Stimulated activated CD8-positive, alpha-beta memory T cell treated with anti-CD3 and anti-CD28 coated beads, Interleukin-2, amount 100 ng/mL, for 48 hours (primary cell): ENCODE measurements at regions not wholly inside any gene's neighbourhood (a gene's known extent, or its start where the extent isn't known, plus 50 kb on each side); places are given as distances from the start of the nearest gene placed in this dataset.

ENCODE experiments used
- DNase-seq, 2 donors: peaks; one replicate each; pipeline ENCODE4 v3.0.0-alpha.2; 2020; ENCODE audit warnings: low read depth in 2 of 2

- DNase-seq, result no peak
Observed at GRCh38 chr18:5091741-5092140, 105.3 kb downstream of the AKAIN1 start.

GRCh38 chr18:5075297-5075696 is 121.8 kb downstream of the AKAIN1 start:
- no peak for DNase-seq

GRCh38 chr18:5073026-5073944 is 123.8 kb downstream of the AKAIN1 start:
- no peak for DNase-seq

DNA sequence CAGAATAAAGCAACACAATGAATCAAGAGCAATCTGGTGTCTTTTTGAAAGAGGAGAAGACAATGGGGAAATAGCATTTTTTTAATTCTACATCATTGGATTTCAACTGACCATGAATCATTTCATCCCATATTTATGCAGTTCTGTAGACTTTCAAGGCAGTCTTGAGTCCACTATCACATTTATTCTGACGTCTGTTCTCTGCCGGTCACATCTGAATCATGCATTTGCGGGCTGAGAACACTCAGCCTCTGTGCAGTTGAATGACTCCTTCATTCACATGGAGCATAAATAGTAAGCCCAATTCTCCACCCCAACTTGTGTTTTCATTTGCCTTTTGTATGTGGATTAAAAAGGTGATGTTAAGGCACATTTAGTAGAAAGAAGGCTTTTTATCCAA is 128.2 kb downstream of the AKAIN1 start:
- no peak for DNase-seq

GRCh38 chr18:5066380-5066977 is 130.6 kb downstream of the AKAIN1 start:
- peak in 1 of 2 donors; percentile 13 for DNase-seq

DNA sequence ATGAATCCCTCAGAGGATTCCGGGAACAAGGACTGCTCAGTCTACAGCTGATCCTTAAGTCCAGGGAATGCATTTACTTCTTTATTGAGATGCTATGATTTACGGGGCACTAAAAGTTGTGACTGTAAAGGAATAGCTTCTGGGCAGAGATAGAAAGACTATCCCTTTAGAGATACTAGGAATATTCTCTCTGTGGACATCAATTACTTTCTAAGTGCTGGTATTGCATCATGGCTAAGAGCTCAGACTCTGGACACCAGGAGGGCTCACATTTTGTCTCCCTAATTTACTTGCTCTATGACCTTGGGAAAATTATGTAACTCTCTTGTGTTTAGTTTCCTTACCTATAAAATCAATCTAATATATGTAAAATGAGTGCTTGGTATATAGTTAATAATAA is 131.4 kb downstream of the AKAIN1 start:
- DNase-seq, result no peak

GRCh38 chr18:5064841-5065370 is 132.2 kb downstream of the AKAIN1 start:
- no peak for DNase-seq

- DNase-seq, result no peak
Observed at GRCh38 chr18:5061785-5062184, 135.3 kb downstream of the AKAIN1 start.

DNA sequence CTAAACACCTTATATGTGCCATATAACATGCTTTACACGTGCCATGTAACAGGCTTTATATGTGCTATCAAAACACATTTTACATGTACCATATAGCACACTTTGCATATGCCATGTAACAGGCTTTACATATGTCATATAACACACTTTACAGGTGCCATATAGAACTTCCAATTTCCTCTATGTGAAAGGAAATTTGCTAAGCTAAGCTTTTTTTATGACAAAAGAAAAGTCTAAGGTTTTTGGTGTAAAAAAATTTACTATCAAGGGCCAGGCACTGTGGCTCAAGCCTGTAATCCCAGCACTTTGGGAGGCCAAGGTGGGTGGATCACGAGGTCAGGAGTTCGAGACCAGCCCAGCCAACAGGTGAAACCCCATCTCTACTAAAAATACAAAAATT is 136.5 kb downstream of the AKAIN1 start:
- no peak for DNase-seq

DNA sequence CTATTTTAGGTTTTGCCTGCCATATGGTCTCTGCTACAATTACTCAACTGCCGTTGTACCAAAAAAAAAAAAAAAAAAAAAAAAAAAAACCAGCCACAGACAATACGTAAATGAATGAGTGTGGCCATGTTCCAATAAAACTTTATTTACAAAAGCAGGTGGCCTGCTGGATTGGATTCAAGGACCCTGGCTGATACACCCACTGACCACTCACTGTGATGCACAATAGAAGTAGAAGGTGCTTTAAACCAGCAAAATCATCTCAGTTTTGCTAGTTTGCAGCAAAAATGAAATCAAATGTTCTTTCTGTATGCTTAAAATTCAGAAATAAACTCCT is 137.4 kb downstream of the AKAIN1 start:
- no peak for DNase-seq

GRCh38 chr18:5058768-5059695 is 138.0 kb downstream of the AKAIN1 start:
- DNase-seq, result no peak

DNA sequence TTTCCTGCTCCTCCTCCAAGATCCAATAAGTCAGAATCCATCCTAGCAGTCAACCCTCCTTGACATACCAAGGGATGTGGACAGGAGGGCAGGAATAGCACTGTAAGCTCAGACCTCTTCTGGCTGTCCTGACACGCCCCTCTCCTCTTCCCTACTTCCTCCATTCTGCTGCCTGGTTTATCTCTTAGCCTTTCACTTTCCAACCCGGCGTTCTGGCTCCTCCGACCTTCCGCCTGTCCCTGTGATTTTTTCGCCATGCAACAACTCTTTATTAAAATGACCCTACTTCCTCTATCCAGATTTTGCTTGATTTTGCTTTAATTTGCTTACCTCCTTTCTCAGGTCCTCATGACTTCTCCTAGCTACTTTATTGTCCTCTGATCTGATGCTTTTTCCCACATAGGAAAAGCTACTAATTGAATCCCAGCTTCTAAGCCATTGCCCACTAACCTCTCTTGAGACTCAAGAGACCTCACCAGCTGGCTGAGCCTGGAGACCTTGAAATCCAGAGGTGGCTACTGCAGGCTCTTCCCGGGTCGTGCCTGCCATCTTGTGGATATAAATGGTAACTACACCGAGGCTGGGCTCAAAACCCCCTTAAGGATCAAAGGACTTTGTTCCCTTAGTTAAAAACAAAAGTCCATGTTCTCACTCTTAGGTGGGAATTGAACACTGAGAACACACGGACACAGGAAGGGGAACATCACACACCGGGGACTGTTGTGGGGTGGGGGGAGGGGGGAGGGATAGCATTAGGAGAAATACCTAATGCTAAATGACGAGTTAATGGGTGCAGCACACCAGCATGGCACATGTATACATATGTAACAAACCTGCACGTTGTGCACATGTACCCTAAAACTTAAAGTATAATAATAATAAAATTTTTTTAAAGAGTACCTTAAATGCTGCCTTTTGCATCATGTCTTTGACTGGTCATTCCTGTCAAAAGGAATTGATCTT is 139.4 kb downstream of the AKAIN1 start:
- DNase-seq, result peak; percentile 13 to 37

GRCh38 chr18:5052491-5052890 is 144.6 kb downstream of the AKAIN1 start:
- no peak for DNase-seq

GRCh38 chr18:5051207-5051606 is 145.8 kb downstream of the AKAIN1 start:
- no peak for DNase-seq

DNA sequence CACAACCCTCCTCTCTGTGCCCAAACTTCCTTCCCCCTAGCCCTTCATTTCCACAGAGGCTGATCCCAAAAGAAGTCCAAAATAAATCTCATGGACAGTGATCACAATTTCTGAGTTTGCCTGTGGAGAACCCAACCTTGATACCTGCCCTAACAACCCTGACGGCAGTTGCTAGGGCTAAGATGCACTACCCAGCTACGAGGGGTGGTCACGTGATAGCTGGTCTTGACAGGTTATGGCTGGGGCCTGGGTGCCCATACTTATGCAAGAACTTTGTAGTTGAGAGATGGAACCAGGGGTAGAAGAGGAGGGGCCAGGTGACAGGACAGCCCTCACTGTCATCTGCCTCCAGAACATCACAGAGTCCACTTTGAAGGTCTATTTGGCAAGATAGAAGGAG is 147.9 kb downstream of the AKAIN1 start:
- no peak for DNase-seq

DNA sequence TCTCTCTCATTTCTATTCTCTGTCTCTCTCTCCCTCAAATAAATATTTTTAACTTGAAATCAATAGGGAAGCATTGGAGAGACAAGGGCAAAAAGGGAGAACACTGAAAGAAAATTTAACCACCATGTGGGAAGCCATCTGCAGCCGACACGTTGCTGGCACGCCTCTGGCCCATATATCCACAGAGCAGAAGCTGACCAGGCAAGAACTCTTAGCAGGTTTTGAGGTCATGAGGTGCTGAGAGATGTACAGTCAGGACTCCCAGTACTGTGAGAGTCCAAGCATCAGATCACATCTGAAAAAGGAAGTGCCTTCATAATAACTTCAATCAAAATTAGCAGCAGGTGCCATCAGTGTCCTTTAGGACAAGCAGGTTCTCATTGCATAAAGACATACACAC is 156.6 kb downstream of the AKAIN1 start:
- DNase-seq, result no peak

DNA sequence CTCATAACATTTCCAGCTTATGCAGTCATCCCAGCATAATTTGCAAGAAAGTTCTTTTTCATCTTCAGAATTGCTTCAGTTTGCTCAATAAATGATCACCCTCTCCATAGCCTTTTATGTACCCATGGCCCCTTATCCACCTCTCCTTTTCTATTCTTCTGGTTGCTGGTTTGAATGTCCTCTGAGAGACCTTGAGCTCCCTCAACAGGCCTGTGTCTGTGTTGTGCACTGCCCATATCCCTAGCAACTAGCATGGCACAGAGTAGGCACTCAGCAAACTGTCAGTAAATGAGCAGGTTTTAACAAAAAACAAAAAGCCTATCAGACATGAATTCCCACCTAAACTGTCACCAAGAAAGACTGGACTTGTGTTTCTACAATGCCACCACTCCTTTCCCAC is 160.5 kb downstream of the AKAIN1 start:
- no peak for DNase-seq

DNA sequence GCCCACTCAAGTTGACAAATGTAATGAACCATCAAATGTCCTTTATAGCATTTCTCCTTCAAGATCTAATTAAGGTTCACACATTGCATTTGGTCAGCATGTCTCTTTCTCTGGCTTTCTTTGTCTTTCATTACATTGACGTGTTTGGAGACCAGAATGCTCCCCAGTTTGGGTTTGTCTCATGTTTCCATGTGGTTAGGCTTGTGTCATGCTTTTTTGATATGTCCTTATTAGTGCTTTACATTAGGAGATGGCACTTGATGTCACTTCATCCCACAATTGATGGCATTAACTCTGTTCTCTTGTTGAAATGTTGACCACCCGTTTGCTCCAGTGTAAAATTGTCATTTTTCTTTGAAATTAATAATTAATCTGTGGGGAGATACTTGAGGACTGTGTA is 165.8 kb downstream of the AKAIN1 start:
- no peak for DNase-seq

DNA sequence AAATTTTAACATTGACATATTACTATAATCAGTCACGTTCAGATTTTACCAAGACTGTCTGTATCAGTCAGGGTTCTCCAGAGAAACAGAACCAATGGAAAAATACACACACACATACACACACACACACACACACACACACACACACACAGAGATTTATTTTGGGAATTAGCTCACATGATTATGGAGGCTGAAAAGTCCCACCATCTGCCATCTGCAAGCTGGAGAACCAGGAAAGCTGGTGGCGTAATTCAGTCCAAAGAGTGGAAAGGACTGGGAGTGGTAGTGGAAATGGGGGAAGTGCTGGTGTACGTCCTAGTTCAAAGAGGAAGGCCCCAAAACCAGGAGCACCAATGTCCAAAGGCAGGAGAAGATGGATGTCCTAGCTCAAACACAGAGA is 166.4 kb downstream of the AKAIN1 start:
- no peak for DNase-seq

- DNase-seq, result no peak
Observed at GRCh38 chr18:5029592-5029991, 167.5 kb downstream of the AKAIN1 start.

DNA sequence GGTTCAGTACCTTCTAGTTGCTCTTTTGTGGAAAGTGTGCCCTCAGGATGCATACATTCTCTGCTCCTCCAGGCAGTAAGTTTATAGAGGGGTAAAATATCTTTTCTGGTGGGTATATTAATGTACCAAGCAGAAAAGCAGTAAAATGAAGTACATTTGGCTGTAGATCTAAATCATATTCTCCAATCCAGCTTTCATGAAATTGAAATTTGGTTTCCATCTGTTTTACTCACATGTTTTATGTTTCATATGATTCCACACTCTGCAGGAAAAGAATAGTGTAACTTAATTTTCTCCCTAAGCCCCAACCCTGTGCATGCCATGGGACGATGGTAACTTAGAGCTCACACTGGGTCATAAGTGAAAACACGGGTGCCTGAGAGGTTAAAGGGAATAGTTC is 172.3 kb downstream of the AKAIN1 start:
- DNase-seq, result no peak
